ENCODE measurements at regions not wholly inside any gene's neighbourhood (a gene's known extent, or its start where the extent isn't known, plus 50 kb on each side); places are given as distances from the start of the nearest gene placed in this dataset.

GRCh38 chr4:81883530-81884450 is 412.1 kb upstream of the RASGEF1B start:
- no peak overlapping the region for H4K8ac ChIP-seq (ENCODE audit: extremely low read depth, insufficient read depth, low read length)
- H3K14ac ChIP-seq (ENCODE audit: insufficient read length) = no peak overlapping the region
- FAIRE-seq (no peak), DNase-seq (ENCODE audit: low read depth in 1 of 2, low spot score in 2 of 2) (no peak)
- H3K23me2 ChIP-seq (ENCODE audit: low read depth, low read length) = no peaks in the 10 kb centered on the region; the same call in 1 of the 2 replicates
- no peak overlapping the region for H2AFZ ChIP-seq (ENCODE audit: low read length)
- no peaks in the 10 kb centered on the region for H4K20me1 ChIP-seq (replicated peaks in 1 of 2; ENCODE audit: control insufficient read depth in 1 of 2, insufficient read depth in 2 of 2, low read length in 2 of 2)
- no peak overlapping the region for H2BK15ac ChIP-seq (ENCODE audit: low read length)
- no peak overlapping the region for H3K4me3 ChIP-seq (ENCODE audit: extremely low read depth in 1 of 4, insufficient read depth in 2 of 4, low read depth in 3 of 4, low read length in 4 of 4)
- no peaks in the 10 kb centered on the region for H3K79me1 ChIP-seq (ENCODE audit: low read depth, low read length)
- no peaks in the 10 kb centered on the region for H3K4me1 ChIP-seq (replicated peaks in 1 of 4; ENCODE audit: control insufficient read depth in 3 of 4, insufficient read depth in 4 of 4, low read length in 3 of 4)
- H3K18ac ChIP-seq (ENCODE audit: extremely low read depth, low read length) = no peak overlapping the region
- no peak overlapping the region for H2BK12ac ChIP-seq (ENCODE audit: low read depth, low read length)
- H2BK5ac ChIP-seq (ENCODE audit: low read depth, low read length) = no peak overlapping the region
- no peak overlapping the region for H3K56ac ChIP-seq (replicated peaks; ENCODE audit: insufficient read length, low read depth, low read length)
- WGBS, 2 experiments (ENCODE audit: extremely low coverage in 1 of 2, insufficient coverage in 1 of 2, insufficient read length in 1 of 2, insufficient replicate concordance in 2 of 2, low coverage in 1 of 2, low lambda C conversion rate in 2 of 2, missing lambda C conversion rate in 1 of 2) = 81% methylated on average over 7 of the region's 7 CpGs; no CpG with 5 or more reads in 1 of the 2 experiments
- no peak overlapping the region for H3K23ac ChIP-seq (ENCODE audit: insufficient read length)
- H2AK5ac ChIP-seq (ENCODE audit: low read depth, low read length) = no peak overlapping the region
- no peak overlapping the region for H3K4ac ChIP-seq (replicated peaks; ENCODE audit: insufficient read length, low read depth, low read length)
- no peak overlapping the region for H3K4me2 ChIP-seq (ENCODE audit: insufficient read depth in 1 of 2, low read depth in 2 of 2, low read length in 2 of 2)
- H2BK20ac ChIP-seq (ENCODE audit: low read length) = no peak overlapping the region
- ChIA-PET POLR2A (ENCODE audit: partially characterized antibody) (no interaction called here), CTCF (ENCODE audit: partially characterized antibody) (interaction anchor here (1.9 to 4.0 kb wide), 2 partner anchors 30 to 36 kb away, joined by 7 to 19 read pairs; no protein-coding TSS in a partner anchor)
- no peak overlapping the region for H4K5ac ChIP-seq (ENCODE audit: insufficient read length, low read depth, low read length)
- H3K9ac ChIP-seq (replicated peaks in 1 of 4; ENCODE audit: extremely low read depth in 1 of 4, low read depth in 3 of 4, low read length in 3 of 4) = no peak overlapping the region
- no peaks in the 10 kb centered on the region for H3K79me2 ChIP-seq (ENCODE audit: control insufficient read depth in 1 of 2, insufficient read depth in 2 of 2, low read length in 2 of 2)
- no peaks in the 10 kb centered on the region for H3K36me3 ChIP-seq (ENCODE audit: control insufficient read depth in 2 of 4, insufficient read depth in 4 of 4, low read length in 3 of 4)
- no peak overlapping the region for H3K27ac ChIP-seq (ENCODE audit: low read depth, low read length)
- H3K9me3 ChIP-seq (ENCODE audit: insufficient read depth in 2 of 2, low read depth in 1 of 2, low read length in 1 of 2) = no peaks in the 10 kb centered on the region
- no peaks in the 10 kb centered on the region for H3K27me3 ChIP-seq (replicated peaks in 1 of 4; ENCODE audit: control insufficient read depth in 3 of 4, extremely low read depth in 1 of 4, insufficient read depth in 3 of 4, low read length in 3 of 4)
- no peak overlapping the region for H4K91ac ChIP-seq (replicated peaks; ENCODE audit: insufficient read length, low read length)
- no peak overlapping the region for H2BK120ac ChIP-seq (replicated peaks; ENCODE audit: low read depth, low read length)
- TF ChIP-seq SAP30 (IDR thresholded peaks at IDR 0.05; ENCODE audit: insufficient read depth, insufficient replicate concordance, low read length) (no peak), SRF (IDR thresholded peaks at IDR 0.05; ENCODE audit: low read depth, low read length) (no peak), USF2 (IDR thresholded peaks at IDR 0.05; ENCODE audit: low read length) (no peak), CHD1 (IDR thresholded peaks at IDR 0.05; ENCODE audit: low read depth, low read length) (no peak), CTBP2 (IDR thresholded peaks at IDR 0.05; ENCODE audit: borderline replicate concordance, insufficient read depth, insufficient read length, low read length) (no peak), CTCF (IDR thresholded peaks at IDR 0.05; ENCODE audit: control extremely low read depth in 1 of 3, insufficient read depth in 1 of 3, low read depth in 1 of 3, low read length in 3 of 3) (no peak), POLR2A (IDR thresholded peaks at IDR 0.05; ENCODE audit: control extremely low read depth in 1 of 2, low read depth in 2 of 2, low read length in 2 of 2) (no peak), TCF12 (IDR thresholded peaks at IDR 0.05; ENCODE audit: low read depth, low read length) (no peak)

Measured in H1 (cell line).